HG03342 (cell line): ENCODE measurements at regions not wholly inside any gene's neighbourhood (a gene's known extent, or its start where the extent isn't known, plus 50 kb on each side); places are given as distances from the start of the nearest gene placed in this dataset.
"Not testable (repeated sequence)": the region's sequence is repeated elsewhere in the genome, so short reads cannot be mapped to it uniquely, and the experiment has no call there.

ENCODE experiments used
- ATAC-seq: cut with Tn5 transposase; IDR thresholded peaks from one replicate; pipeline ENCODE4 v1.9.1; 2021; ENCODE audit warnings: mild to moderate bottlenecking, moderate library complexity; ENCODE audit not compliant: unreplicated experiment

DNA sequence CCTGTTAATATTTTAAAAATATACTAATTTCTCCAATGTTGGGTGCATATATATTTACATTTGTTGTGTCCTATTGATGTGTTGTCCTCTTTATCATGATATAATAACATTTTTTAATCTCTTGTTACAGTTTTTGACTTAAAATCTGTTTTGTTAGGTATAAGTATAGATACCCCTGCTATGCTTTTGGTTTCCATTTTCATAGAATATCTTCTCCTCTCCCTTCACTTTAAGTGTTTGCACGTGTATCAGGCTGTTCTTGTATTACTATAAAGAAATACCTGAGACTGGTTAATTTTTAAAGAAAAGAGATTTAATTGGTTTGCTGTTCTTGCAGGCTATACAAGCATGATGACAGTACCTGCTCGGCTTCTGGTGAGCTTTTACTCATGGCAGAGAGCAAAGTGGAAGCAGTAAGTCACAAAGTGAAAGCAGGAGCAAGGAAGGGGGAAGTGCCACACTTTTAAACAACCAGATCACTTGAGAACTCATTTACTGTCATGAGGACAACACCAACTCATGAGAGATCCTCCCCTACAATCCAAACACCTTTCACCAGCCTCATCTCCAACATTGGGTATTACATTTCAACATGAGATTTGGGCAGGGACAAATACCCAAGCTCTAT, 340.5 kb upstream of the SYNCRIP start:
- no peak for ATAC-seq

DNA sequence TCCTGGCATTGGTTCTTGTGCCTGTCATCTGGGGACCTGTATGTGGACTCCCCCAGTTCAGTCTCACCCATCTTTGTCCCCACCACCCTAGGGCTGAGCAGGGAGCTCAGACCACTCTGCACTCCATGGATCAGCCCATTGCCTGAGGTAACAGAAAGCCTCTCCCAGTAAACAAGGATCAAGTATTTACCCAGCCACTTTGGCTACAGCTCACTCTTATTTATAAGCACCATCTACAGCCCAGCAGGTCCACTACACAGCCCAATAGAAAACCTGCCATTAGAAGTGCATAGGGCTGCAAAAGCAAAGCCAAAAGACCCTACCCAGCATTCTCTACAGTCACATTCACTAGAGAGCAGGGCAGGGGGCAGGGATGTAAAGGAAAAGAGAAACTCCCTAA, 335.0 kb upstream of the SYNCRIP start:
- ATAC-seq, result no peak

DNA sequence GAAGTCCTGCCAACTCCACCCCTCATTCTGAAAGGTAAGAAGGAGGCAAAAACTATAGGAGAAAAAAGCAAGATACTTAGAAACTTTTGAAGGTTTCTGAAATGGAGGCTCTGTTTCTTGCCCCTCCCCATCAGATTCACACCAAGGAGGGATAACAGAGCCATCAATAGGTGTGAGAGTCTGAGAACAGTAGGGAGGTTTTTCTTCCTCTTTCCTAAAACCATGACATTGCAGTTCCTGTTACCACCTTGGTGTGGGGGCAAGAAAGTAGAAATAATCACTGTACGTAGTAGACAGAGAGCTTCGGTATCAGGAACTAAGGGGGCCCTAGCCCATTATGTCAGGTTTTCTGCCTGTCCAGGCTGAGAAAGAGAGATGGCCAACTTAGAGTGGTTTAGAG, 333.3 kb upstream of the SYNCRIP start:
- ATAC-seq, result peak; percentile 61

DNA sequence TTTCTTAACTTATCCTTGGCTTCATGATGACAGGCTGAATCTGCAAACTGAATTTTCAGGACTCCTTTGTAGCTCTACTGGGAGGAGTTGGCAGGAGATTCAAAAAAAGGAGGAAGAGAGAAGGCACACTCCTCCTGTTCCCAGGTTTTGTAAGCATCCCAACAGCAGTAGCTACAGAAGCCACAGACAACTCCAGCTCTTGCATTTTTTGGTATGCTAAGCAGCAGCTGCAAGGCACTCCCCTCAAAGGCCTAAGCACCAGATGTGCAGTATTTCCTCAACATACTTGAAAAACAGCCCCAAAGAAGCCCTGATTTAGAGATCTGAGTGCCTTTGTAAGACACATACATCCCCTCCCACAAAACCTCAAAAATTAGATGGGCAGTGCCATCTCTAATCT, 328.6 kb upstream of the SYNCRIP start:
- no peak for ATAC-seq

DNA sequence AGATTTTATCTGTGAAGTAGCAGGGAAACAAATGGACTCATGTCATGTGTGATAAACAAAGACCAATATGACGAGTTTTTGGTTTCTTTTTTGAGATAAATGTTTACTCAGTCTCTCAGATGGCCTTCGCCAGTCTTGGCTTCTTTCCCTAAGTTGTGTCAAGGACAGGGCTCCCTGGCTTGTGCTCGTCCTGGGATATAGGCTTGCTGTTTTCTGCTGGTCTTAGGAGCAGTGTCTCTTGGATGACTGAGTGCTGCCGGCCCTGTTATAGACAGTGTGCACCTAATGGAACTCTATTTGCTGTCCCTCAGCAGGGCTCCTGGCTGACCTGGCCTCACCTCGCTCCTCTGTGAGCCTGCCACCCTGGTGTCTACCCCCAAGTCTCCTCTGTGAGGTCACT, 324.1 kb upstream of the SYNCRIP start:
- ATAC-seq, result no peak

DNA sequence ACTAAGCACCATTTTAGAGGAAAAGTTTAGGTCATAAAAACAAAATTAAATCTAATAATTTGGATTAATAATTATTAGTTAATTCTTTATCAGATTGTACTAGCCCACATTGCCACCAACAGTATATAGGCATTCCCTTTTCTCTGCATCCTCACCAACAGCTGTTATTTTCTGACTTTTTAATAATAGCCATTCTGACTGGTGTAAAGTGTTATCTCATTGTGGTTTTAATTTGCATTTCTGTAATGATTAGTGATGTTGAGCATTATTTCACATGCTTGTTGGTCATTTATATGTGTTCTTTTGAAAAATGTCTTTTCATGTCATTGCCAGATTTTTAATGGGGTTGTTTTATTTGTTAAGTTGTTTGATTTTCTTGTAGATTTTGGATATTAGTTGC, 319.1 kb upstream of the SYNCRIP start:
- no peak for ATAC-seq

DNA sequence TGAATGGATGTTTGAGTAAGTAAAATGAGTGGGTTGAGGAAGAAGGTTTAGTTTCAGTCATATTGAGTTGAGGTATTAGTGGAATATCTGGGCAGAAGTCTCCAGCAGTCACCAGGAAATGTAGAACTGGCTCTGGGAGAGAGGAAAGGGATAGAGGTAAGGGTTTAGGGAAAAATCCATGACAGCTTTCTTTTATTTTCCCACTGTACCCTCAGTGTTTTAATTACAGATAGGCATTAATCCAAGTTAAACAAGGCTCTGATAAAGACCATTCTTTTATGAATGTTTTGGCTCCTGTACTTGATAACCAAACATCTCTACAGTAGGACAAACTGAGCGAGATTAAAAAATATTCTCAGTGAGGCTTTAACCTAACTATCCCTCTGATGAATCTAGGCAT, 318.4 kb upstream of the SYNCRIP start:
- no peak for ATAC-seq

DNA sequence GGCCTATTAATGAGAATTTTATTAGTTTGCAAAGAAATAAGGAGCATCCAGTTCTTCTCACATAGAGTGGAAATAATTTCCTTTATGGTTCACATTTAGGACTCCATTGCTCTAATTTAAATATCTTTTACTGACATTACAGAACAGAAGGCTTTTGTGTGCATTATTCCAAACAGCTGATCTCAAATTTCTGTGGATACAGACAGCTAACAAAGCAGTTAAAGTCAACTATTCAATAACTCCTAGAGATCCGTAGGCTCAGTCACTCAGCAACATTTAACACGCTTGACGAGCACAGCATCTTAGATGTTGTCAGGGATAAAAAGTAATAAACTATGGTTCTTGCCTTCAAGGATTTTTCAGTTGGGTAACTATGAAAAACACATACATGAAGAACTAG, 305.8 kb upstream of the SYNCRIP start:
- ATAC-seq, result no peak

DNA sequence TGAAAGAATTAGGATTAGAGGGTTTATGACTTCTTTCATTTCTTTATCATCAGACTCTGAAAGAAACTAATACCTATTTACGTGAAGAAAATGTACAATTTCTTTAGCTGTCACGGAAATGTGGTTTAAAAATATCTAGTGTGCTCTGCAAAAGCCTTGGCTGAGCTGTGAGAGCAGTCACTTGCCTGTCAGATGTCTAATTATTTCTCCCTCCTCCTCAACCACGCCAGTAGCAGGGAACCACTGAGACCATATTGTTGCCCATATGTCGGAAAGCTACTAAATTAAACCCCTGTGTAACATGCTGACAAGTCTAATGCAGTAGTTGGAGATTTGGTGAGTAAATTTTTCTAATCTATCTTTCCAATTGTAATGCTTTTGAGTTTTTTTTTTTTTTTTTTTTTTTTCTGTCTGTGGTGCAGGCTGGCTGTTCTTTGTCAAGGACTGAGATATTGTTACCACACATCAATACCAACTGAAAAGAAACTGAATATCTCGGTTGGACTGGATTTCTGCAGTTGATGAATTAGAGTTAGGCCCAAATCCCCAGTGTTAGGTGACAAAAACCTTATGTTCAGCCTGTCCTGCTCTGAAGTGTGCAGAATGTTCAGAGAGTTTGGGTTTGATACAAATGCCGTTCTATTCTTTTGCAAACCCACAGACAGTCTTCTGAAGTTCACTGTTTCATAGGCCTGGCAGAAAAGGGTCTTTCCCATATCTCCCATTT, 302.9 kb upstream of the SYNCRIP start:
- ATAC-seq, result no peak

DNA sequence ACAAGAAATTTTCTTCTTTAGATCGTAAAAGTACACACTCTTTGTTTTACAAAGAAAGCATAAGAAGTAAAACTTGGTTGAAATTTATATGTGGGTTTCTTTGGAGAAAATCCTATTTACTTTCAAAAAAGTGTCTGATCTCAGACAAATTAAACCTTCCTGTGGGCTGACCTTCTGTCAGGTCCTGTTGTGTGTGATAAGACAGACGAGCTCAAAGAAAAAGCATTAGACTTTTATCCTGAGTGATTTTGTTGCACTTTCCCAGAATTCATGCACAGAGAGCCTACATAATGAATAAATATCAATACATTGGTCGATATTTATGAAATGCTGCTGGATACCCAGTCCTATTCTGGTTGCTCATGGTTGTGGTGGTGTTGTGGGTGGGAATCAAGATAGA, 302.1 kb upstream of the SYNCRIP start:
- no peak for ATAC-seq

DNA sequence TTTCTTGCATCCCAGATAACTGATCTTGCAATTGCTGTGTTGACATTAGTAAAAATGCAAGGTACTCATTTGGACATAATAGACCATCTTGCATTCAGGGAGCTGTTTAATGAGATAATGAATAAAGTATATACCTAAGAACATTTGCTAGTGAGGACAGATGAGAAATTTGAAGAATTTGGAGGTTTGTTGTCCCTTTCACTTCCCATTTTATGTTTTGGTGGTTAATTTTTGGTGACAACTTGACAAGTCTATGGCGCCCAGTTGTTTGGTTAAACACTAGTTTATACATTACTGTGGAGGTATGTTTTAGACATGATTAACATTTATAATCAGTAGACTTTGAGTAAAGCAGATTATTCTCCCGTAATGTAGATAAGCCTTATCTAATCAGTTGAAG, 300.2 kb upstream of the SYNCRIP start:
- no peak for ATAC-seq

DNA sequence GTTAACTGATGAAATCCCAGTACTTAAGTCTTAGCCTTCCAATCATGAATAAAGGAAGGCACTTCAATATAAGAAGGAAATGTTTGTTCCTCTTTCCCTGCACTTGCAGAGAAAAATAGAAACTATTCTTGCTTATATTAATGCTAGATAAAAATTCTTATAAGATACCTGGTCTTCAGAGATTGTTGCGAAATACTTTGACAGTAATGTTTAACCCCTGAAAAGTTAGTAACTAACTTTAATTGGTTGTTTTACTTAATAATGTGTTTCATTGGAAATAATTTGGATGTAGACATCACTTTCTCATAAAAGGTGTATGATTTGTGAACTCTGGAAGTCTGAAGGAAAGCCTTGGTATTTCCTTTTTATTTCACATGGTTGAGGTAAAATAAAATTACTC, 294.2 kb upstream of the SYNCRIP start:
- no peak for ATAC-seq

DNA sequence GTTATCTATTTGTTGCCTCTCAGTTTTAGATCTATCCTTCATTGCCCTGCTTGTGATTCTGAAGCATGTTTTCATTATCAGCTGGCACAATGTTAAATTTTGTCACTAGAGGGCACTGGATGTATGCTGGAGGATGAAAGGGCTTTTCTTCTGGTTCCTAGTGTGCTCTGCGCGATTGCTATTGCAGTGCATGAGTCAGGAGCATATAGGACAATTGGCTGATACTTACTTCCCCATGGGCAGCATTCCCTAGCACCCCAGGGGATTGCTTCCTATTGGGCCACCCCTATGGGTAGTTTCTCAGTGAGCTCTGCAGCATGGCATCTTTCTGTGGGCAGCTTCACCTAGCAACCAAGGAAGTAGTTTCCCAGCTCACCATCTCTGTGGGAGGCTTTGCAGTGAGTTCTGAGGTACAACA, 280.3 kb upstream of the SYNCRIP start:
- ATAC-seq, result peak; percentile 94

DNA sequence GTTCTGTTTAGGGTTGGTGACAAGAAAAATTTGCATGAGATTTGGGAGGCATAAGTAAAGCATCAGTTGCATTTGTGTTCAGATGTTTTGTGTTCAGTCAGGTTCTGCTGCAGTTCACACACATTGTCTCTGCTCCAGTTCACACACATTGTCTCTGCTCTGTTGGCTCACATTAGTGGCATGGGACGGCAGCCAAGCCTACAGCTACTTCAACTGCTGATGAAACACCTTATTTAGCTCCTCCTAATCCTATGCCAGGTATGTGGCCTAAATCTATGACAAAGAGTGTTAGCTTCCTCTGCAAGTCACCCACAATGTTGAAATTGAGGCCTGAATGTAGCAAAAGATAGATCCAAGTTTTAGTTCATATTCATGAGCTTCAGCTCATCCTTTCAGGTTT, 278.1 kb upstream of the SYNCRIP start:
- ATAC-seq, result no peak

DNA sequence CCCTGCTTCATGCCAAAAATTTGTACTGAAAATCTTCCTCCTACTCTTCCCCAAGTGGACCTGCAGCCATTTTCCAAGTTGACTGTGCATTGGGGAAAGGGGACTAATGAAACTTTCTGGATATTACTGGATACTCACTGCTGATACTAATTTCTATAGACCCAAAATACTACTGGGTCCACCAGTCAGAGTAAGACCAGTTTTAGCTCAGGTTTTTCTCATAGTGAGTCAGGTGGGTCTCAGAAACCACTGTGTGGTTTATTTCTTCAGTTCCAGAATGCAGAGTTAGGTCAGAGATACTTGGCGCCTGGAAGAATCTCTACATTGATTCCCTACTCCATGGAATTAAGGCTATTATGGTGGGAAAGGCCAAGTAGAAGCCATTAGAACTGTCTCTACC, 274.8 kb upstream of the SYNCRIP start:
- no peak for ATAC-seq

DNA sequence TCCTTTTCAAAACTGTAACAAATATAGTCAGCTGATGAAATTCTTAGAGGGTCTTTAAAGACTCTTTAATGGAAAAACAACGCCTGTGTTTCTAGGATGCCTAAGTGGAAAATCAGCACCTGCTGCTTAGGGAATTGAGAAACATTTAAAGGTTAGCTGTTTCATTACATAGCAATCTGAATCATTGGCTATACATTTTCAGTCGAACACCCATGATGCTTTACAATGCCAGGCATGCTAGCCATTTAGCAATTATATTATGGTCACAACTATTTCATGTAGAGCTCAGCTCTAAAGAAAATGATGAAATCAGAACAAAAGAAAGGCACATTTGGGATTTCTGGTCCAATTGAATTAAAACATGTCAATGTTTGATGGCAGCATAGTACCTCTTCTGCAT, 270.3 kb upstream of the SYNCRIP start:
- no peak for ATAC-seq

DNA sequence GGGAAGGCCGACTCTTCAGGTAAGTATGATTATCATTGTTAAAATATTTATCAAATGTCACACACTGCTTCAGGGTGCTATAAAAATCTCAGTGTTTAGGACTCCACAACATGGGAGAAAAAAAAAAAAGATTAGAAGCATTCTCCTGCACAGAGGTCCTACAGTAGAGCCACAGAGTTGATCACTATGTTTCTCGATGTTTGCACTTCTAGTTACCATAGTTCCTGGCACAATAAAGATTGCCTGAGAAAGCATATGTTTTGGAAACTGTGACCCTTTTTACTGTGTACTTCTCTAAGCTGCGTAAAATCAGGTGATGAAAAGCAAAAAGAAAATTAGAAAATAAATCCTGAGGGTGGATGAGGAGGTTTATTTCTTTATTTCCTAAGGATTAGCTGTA, 269.9 kb upstream of the SYNCRIP start:
- no peak for ATAC-seq

DNA sequence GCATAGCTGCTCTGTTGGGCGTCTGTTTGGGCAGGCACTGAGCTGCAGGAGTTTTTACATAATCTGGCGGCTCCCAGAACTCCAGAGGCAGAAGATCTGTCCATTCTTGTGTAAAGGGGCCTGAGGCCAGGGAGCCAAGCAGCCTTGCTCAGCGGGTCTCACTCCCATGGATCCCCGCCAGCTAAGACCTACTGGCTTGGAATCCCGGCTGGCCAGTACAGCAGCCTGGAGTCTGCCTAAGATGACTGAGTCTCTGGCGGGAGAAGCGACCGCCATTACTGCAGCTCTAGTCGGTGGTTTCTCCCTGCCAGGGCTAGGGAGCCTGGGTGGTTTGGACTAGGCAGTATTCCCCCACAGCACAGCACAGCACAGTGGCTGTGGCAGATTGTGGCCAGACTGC, 268.4 kb upstream of the SYNCRIP start:
- ATAC-seq, result no peak

DNA sequence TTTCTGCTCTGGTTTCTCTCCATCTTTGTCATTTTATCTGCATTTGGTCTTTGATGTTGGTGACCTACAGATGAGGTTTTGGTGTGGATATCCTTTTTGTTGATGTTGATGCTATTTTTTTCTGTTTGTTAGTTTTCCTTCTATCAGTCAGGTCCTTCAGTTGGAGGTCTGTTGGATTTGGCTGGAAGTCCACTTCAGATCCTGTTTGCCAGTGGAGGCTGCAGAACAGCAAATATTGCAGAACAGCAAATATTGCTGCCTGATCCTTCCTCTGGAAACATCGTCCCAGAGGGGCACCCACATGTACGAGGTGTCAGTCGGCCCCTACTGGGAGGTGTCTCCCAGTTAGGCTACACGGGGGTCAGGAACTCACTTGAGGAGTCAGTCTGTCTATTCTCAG, 265.4 kb upstream of the SYNCRIP start:
- ATAC-seq, result not testable (repeated sequence)

DNA sequence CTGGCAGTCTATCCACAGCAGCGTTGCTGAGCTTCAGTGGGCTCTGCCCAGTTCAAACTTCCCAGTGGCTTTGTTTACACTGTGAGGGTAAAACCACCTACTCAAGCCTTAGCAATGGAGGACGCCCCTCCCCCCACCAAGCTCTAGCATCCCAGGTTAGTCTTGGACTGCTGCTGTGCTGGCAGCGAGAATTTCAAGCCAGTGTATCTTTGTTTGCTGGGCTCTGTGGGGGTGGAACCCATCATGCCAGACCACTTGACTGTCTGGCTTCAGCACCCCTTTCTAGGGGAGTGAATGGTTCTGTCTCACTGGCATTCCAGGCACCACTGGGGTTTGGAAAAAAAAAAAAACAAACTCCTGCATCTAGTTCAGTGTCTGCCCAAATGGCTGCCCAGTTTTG, 249.7 kb upstream of the SYNCRIP start:
- ATAC-seq, result no peak

DNA sequence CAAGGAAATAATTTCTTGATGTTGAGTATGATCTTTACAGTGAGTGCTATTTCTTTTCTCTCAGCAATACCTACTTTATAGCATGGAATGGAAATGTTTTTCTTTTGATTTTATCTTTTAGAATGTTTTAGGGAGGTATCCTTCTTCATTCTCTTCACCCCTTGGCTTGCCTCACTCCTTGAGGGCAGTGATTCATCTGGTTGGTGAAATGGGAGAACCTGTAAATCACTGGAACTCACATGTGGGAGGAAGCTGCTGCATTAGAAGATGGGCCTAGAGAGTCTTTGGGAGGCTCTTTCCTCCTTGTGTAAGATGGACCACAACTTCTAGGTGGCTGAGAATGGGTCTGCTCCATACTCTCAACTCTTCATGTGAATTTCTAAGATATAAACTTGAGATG, 244.8 kb upstream of the SYNCRIP start:
- no peak for ATAC-seq

DNA sequence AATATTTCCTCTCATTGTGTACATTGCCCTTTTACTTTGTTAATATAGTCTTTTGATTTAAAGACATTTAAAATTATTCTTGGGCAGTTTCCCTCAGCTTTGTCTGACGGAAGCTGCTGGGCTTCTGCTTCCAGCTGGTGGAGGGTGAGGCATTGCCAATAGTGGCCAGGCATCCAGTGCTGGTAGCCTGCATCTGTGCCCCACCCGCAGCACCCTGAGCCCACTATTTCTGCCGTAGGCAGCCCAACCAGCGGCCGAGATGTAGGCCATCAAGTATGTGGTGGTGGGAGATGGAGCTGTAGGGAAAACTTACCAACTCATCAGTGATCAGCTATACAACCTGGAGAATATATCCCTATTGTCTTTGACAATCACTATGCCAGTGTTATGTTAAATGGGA, 226.0 kb upstream of the SYNCRIP start:
- ATAC-seq, result no peak

DNA sequence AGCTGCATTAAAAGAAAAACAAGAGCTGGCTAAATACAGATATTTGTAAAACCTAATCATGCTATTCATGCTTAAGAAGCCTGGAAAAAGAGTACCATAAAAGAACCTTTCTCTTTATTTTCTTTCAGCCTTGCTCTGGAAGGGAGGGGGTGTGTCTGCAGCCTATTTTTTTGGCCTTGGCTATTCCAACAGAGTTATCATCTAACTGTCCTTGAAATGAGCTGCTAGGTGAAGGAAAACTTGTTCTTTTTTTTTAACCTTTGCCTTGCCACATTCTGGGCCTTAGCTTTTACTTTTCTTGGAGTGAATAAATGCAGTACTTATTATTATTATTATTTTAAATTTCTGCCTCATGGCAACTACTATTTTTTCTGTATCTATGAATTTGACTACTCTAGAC, 224.9 kb upstream of the SYNCRIP start:
- no peak for ATAC-seq
